WI38 (cell line): ENCODE measurements at regions not wholly inside any gene's neighbourhood (a gene's known extent, or its start where the extent isn't known, plus 50 kb on each side); places are given as distances from the start of the nearest gene placed in this dataset.

Experiments
- H3K4me3 ChIP-seq: 2 replicates; pipeline ENCODE4 v1.5.1; 2011; ENCODE audit warnings: low read depth, mild to moderate bottlenecking, control low read depth, low read length
- TF ChIP-seq, protein P1 (sequence below): IDR thresholded peaks from 2 replicates; pipeline ENCODE4 v1.5.1; 2012; ENCODE audit warnings: low read depth, mild to moderate bottlenecking, control low read depth, low read length

DNA sequence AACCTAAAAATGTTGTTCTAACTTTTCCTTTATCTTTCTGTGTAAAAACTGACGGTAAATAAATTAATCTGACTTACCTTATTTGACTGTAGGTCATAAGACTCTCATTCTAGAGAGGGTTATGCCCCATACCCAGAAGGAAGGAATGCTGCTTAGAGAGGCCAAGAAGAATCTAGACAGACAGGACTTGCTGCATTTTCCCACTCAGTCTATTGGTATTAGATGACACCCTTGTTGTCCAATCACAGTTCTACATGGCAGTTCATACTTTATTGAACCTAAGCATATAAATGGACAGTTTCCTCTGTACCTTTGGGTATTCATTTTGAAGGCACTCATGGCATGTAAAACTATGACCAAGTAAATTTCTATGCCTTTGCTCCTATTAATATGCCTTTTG, 359.6 kb upstream of the ID4 start:
- TF ChIP-seq, protein P1, sequence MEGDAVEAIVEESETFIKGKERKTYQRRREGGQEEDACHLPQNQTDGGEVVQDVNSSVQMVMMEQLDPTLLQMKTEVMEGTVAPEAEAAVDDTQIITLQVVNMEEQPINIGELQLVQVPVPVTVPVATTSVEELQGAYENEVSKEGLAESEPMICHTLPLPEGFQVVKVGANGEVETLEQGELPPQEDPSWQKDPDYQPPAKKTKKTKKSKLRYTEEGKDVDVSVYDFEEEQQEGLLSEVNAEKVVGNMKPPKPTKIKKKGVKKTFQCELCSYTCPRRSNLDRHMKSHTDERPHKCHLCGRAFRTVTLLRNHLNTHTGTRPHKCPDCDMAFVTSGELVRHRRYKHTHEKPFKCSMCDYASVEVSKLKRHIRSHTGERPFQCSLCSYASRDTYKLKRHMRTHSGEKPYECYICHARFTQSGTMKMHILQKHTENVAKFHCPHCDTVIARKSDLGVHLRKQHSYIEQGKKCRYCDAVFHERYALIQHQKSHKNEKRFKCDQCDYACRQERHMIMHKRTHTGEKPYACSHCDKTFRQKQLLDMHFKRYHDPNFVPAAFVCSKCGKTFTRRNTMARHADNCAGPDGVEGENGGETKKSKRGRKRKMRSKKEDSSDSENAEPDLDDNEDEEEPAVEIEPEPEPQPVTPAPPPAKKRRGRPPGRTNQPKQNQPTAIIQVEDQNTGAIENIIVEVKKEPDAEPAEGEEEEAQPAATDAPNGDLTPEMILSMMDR, result no peak

DNA sequence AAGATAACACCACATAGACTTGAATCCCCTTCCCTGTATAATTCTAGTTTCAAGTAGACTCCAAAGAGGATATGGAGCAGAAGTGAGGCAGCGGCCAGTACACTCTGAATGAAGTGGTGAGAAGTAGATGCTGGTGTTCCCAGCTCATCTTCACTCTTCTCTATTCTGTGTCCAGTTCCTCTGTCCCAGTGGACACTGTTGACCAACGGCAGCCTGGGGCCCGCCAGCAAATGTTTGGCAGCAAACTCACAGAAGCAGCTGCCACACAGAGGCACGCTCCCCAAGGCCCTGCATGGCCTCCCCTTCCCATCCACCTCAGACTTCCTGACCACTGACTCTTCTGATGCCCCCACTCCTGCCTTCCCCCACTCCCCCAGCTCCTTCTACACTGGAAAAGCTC, 358.9 kb upstream of the ID4 start:
- TF ChIP-seq, protein P1, result no peak

More for the DNA sequence above, 359.6 kb upstream of the ID4 start:
- H3K4me3 ChIP-seq, result no peak overlapping the region

DNA sequence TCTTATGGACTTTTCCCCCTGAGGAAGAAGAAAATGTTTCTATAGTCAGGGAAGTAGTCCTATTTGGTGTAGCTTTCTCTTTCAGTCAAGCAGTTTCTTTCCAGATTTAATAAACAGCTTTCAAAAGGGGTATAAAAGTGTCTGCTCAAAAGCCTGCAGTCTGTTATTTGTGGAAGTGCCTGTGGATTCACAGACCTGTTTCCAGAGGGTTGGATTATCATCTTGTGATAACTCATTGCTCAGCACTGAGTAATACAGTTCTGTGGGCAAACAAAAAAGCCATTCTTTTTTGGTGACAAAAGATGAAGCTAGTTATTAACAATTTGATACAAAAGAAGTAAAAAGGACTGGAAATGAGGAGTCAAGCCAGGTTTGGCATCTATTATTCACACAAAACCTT, 358.2 kb upstream of the ID4 start:
- TF ChIP-seq, protein P1, result no peak
- no peak overlapping the region for H3K4me3 ChIP-seq

More for the DNA sequence above, 358.9 kb upstream of the ID4 start:
- H3K4me3 ChIP-seq, result no peak overlapping the region

DNA sequence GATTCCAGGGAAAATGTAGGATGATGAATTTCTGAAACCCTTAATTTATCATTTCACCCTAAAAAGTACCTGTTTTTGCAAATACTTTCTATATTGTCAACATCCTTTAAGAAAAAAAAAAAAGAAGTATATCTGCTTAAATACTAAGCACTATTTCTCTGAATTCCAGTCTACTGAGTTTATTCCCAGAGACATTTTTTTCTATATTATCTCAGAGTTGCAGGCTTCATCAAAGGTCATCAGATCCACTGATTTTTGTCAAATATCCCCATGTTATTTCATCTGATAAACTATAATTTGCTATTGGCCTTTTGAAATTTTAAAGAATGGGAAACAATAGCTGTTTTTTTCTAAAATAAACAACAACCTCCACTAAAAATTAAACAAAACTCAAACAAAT, 357.6 kb upstream of the ID4 start:
- H3K4me3 ChIP-seq, result no peak overlapping the region
- TF ChIP-seq, protein P1, result no peak

DNA sequence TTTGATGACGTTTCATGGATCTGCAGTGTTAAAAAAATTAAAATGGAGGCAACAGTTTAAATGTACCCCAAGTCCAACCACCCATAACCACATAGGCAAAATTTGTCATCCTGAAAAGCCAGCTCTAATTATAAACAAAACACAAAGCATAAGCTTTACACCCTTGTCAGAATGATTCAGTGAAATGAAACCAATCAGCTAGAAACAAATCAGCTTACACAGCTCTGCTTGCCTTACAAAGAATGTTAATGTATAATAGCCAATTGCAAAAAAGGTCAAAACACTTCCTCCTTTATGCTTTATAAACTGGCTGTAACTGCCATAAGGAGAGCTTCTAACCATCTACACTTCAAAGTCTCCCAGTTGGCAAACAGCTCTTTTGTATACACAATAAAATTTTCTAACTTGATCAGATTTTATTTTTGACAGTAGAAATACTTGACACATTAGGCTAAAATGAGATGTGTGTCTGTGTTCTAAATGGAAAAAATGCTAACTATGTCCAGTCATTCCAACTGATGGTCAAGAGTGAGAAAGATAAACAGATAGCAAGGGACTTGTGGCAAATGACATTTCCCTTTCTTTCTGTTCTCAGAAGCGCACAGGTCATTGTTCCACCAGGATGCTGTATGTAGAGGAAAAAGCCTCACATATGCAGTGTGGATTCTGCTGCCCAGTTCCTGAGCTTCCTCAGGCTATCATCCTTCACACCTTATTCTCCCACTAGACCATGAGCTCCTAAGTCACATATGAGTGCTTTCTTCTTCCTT, 344.3 kb upstream of the ID4 start:
- TF ChIP-seq, protein P1, result no peak
- no peak overlapping the region for H3K4me3 ChIP-seq

DNA sequence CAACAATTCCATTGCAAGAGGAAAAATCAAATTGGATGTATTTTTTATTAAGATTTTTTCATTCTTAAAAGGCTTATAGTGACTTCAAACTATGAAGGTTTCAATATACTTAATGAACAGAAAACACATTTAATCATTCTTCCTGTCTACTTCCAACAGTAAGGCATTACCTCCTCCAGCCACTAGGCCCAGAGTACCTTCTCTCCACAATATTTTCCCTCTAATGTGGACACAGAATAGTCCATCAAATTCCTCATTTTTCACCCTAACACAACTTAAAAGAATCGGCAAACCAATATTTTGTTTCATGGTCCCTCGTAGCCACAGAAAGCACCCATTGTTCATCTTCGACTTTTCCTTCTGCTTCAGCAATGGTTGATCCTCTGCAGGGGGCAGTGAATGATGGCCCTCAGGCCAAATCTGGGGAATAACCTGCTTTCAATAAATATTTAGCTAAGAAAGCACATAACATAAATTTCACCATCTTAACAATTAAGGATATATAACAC, 335.4 kb upstream of the ID4 start:
- H3K4me3 ChIP-seq, result no peak overlapping the region
- TF ChIP-seq, protein P1, result no peak

DNA sequence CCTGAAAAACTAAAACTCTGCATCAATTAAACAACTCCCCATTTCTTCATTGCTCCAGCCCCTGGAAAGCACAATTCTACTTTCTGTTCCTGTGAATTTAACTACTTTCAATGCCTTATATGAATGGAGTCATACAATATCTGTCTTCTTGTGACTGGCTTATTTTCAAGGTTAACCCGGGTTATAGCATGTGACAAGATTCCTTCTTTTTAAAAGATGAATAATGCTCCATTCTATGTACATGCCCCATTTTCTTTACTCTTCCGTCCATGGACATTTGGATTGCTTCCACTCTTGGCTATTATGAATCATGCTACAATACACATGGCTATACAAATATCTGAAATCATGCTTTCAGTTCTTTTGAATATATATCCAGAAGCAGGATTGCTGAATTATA, 334.9 kb upstream of the ID4 start:
- TF ChIP-seq, protein P1, result no peak
- H3K4me3 ChIP-seq, result no peak overlapping the region
